OCI-M1 (cell line): ENCODE measurements at regions not wholly inside any gene's neighbourhood (a gene's known extent, or its start where the extent isn't known, plus 50 kb on each side); places are given as distances from the start of the nearest gene placed in this dataset.
A peak's percentile ranks its signal among the peaks of the same experiment; 100 is the strongest.

Source experiments
- DNase-seq: peaks from one replicate; lab custom pipeline; 2025; lab: John Stamatoyannopoulos, UW

- no peak for DNase-seq
Measured at GRCh38 chr7:22002726-22003125, 57.0 kb upstream of the CDCA7L start.

DNA sequence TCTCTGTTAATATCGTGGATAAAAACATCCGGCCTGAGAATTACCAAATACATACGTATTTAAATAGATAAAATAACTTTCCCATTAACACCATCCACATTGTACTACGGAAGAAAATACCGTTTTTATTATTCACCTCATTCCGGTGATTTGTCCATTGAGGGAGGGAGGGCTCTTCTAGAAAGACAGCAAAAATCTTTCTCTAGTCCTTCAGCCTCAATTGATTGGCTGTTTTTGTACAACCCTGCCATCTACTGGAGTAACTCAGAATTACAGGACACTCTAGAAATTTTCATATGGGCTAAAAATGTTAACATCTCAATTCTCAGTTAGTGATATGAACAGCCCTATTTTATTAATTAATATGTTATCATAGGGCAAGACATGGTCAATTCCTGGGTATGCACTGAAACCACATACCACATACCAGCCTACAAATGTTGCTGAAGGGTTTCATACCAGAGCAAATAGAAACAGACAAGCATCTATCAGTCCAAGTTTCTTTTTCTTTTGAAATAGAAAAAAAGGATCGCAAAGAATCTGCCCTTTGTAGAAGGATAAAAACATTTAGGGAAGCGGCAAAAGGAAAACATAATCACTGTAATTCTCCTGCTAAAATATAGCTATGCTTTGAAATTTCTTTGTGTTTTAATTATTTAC lies 55.8 kb upstream of the CDCA7L start:
- DNase-seq: peak; percentile 59

- no peak for DNase-seq
Measured at GRCh38 chr7:21999896-22000295, 54.2 kb upstream of the CDCA7L start.

GRCh38 chr7:21996641-21997040 lies 50.9 kb upstream of the CDCA7L start:
- DNase-seq: no peak
